HEK293 (cell line): ENCODE measurements at regions not wholly inside any gene's neighbourhood (a gene's known extent, or its start where the extent isn't known, plus 50 kb on each side); places are given as distances from the start of the nearest gene placed in this dataset.
A peak's percentile ranks its signal among the peaks of the same experiment; 100 is the strongest.

Experiments used
- CTCF ChIA-PET: fragments of 350-600 bp; formaldehyde crosslinking; extraction: SDS; loops from one replicate; lab custom pipeline; 2021; ENCODE audit warnings: antibody characterized with exemption; lab: Yijun Ruan, JAX
- POLR2A ChIA-PET: fragments of 300-600 bp; formaldehyde crosslinking; extraction: SDS; loops from one replicate; lab custom pipeline; 2020; ENCODE audit warnings: antibody characterized with exemption, inconsistent platforms; lab: Yijun Ruan, JAX
- H3K27ac ChIP-seq: fragments of 200-500 bp; sonication (Bioruptor generic); 2 replicates; pipeline ENCODE4 v1.5.1; 2014; ENCODE audit warnings: low read depth, low read length, control low read depth, inconsistent platforms; ENCODE audit errors: extremely low read depth
- H3K36me3 ChIP-seq, 2 experiments: fragments of 200-500 bp in 1 of 2; sonication (Bioruptor generic) in 1 of 2; 1 replicate in 1 of 2; 2 replicates in 1 of 2; pipeline ENCODE4 v1.5.1; 2014 to 2017; ENCODE audit warnings: inconsistent platforms in 2 of 2, low read length in 2 of 2; ENCODE audit not compliant: control insufficient read depth in 2 of 2, insufficient read depth in 1 of 2
- H3K4me1 ChIP-seq: fragments of 200-500 bp; sonication (Bioruptor generic); 2 replicates; pipeline ENCODE4 v1.5.1; 2014; ENCODE audit warnings: mild to moderate bottlenecking, low read length, inconsistent platforms; ENCODE audit not compliant: control insufficient read depth, insufficient read depth
- H3K4me3 ChIP-seq: 2 replicates; pipeline ENCODE4 v1.5.1; 2011; ENCODE audit warnings: low read depth, mild to moderate bottlenecking, control low read depth, low read length, moderate library complexity
- H3K9me3 ChIP-seq: fragments of 200-500 bp; sonication (Bioruptor generic); 2 replicates; pipeline ENCODE4 v1.5.1; 2014; ENCODE audit warnings: low read depth, low read length, inconsistent platforms; ENCODE audit not compliant: control insufficient read depth, insufficient read depth
- BCL11B ChIP-seq: fragments of 450-650 bp; formaldehyde crosslinking; IDR thresholded peaks from 2 replicates; pipeline ENCODE4 v1.5.1; 2016; ENCODE audit warnings: low read depth, missing biosample characterization, missing genetic modification characterization
- FEZF1 ChIP-seq: fragments of 450-650 bp; formaldehyde crosslinking; IDR thresholded peaks from 2 replicates; pipeline ENCODE4 v1.5.1; 2016; ENCODE audit warnings: missing biosample characterization, missing genetic modification characterization
- PRDM1 ChIP-seq: fragments of 450-650 bp; formaldehyde crosslinking; IDR thresholded peaks from 2 replicates; pipeline ENCODE4; 2016; ENCODE audit warnings: missing biosample characterization, missing genetic modification characterization
- SALL2 ChIP-seq: fragments of 450-650 bp; formaldehyde crosslinking; IDR thresholded peaks from 2 replicates; pipeline ENCODE4 v1.5.0; 2017; ENCODE audit warnings: missing biosample characterization, mild to moderate bottlenecking, missing genetic modification characterization, borderline replicate concordance
- TCF7L2 ChIP-seq: IDR thresholded peaks from 2 replicates; pipeline ENCODE4 v1.6.1; 2011; ENCODE audit warnings: low read depth, mild to moderate bottlenecking, inconsistent platforms, low read length, moderate library complexity, borderline replicate concordance
- ZIC2 ChIP-seq: fragments of 450-650 bp; formaldehyde crosslinking; IDR thresholded peaks from 2 replicates; pipeline ENCODE4 v1.5.1; 2016; ENCODE audit warnings: missing biosample characterization, missing genetic modification characterization
- ZNF148 ChIP-seq: fragments of 450-650 bp; formaldehyde crosslinking; IDR thresholded peaks from 2 replicates; pipeline ENCODE4 v1.5.0; 2017; ENCODE audit warnings: missing biosample characterization, missing genetic modification characterization, borderline replicate concordance
- ZNF157 ChIP-seq: fragments of 450-650 bp; formaldehyde crosslinking; IDR thresholded peaks from 2 replicates; pipeline ENCODE4 v1.5.1; 2016; ENCODE audit warnings: missing biosample characterization, missing genetic modification characterization
- ZNF2 ChIP-seq: fragments of 450-650 bp; formaldehyde crosslinking; IDR thresholded peaks from 2 replicates; pipeline ENCODE4 v1.5.1; 2016; ENCODE audit warnings: missing biosample characterization, missing genetic modification characterization
- ZNF211 ChIP-seq: fragments of 450-650 bp; formaldehyde crosslinking; IDR thresholded peaks from 2 replicates; pipeline ENCODE4 v1.5.1; 2016; ENCODE audit warnings: low read depth, missing biosample characterization, missing genetic modification characterization
- ZNF274 ChIP-seq, 2 experiments: fragments of 200-500 bp in 1 of 2; fragments of 450-650 bp in 1 of 2; sonication (Bioruptor generic) in 1 of 2; formaldehyde crosslinking in 1 of 2; IDR thresholded peaks; 2 replicates each; pipeline versions ENCODE4 v1.5.1 to v1.6.1; 2014 to 2016; ENCODE audit warnings: borderline replicate concordance in 1 of 2, inconsistent platforms in 1 of 2, low read length in 1 of 2, missing biosample characterization in 1 of 2, missing genetic modification characterization in 1 of 2
- ZNF366 ChIP-seq: fragments of 450-650 bp; formaldehyde crosslinking; conservative IDR thresholded peaks from 2 replicates; pipeline ENCODE4 v1.5.1; 2016; ENCODE audit warnings: missing biosample characterization, missing genetic modification characterization
- ZNF398 ChIP-seq: fragments of 450-650 bp; formaldehyde crosslinking; IDR thresholded peaks from 2 replicates; pipeline ENCODE4 v1.5.1; 2017; ENCODE audit warnings: missing biosample characterization, missing genetic modification characterization
- ZNF544 ChIP-seq: fragments of 450-650 bp; formaldehyde crosslinking; IDR thresholded peaks from 2 replicates; pipeline ENCODE4 v1.5.0; 2017; ENCODE audit warnings: missing biosample characterization, missing genetic modification characterization
- ZNF658 ChIP-seq: fragments of 450-650 bp; formaldehyde crosslinking; IDR thresholded peaks from 2 replicates; pipeline ENCODE4; 2016; ENCODE audit warnings: missing biosample characterization, missing genetic modification characterization
- ZNF837 ChIP-seq: fragments of 450-650 bp; formaldehyde crosslinking; IDR thresholded peaks from 2 replicates; pipeline ENCODE4 v1.5.1; 2016; ENCODE audit warnings: missing biosample characterization, missing genetic modification characterization
- ZSCAN30 ChIP-seq: fragments of 450-650 bp; IDR thresholded peaks from 2 replicates; pipeline ENCODE4 v1.5.1; 2018; ENCODE audit warnings: missing biosample characterization, mild to moderate bottlenecking, missing genetic modification characterization, moderate library complexity
- TF ChIP-seq, protein P1 (sequence below): IDR thresholded peaks from 2 replicates; pipeline ENCODE4 v1.6.1; 2011; ENCODE audit warnings: mild to moderate bottlenecking, low read depth, low read length, borderline replicate concordance
- TF ChIP-seq, protein P2 (sequence below): fragments of 450-650 bp; formaldehyde crosslinking; IDR thresholded peaks from 2 replicates; pipeline ENCODE4 v1.5.1; 2016; ENCODE audit warnings: missing biosample characterization, missing genetic modification characterization

DNA sequence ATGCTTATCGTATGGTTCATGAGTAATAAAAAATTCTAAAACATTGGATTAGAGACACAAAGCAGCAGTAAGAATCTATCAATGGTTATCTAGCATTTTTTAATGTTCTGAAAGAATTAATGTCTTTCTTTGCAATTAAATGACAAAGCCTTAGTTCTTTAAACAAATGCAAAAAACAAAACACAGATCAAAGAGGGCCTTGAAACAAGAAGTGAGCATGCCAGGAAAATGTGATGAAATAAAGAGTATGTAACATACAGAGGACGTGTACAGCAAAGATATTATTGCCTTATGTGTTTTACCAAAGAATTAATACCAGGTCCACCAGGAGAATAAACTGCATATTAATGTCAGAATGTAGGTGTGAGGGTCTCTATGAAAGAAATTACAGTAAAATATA is 812.3 kb upstream of the GRAMD2B start:
- no peak overlapping the region for H3K4me3 ChIP-seq
- no peaks in the 10 kb centered on the region for H3K9me3 ChIP-seq
- POLR2A ChIA-PET = no interaction called here
- no peaks in the 10 kb centered on the region for H3K4me1 ChIP-seq
- TF ChIP-seq ZIC2 (tag by site-specific recombination) = no peak
- no peak overlapping the region for H3K27ac ChIP-seq
- H3K36me3 ChIP-seq = no peaks in the 10 kb centered on the region
- CTCF ChIA-PET = no interaction called here

GRCh38 chr5:125611541-125611940 is 811.7 kb upstream of the GRAMD2B start:
- POLR2A ChIA-PET = no interaction called here
- no peaks in the 10 kb centered on the region for H3K4me1 ChIP-seq
- CTCF ChIA-PET = no interaction called here
- H3K27ac ChIP-seq = no peak overlapping the region
- H3K4me3 ChIP-seq = no peak overlapping the region
- H3K36me3 ChIP-seq = no peaks in the 10 kb centered on the region
- TF ChIP-seq ZNF398 (tag by site-specific recombination) (peak; percentile 46; the same call in 1 of the 2 replicates), TCF7L2 (no peak)
- no peaks in the 10 kb centered on the region for H3K9me3 ChIP-seq

DNA sequence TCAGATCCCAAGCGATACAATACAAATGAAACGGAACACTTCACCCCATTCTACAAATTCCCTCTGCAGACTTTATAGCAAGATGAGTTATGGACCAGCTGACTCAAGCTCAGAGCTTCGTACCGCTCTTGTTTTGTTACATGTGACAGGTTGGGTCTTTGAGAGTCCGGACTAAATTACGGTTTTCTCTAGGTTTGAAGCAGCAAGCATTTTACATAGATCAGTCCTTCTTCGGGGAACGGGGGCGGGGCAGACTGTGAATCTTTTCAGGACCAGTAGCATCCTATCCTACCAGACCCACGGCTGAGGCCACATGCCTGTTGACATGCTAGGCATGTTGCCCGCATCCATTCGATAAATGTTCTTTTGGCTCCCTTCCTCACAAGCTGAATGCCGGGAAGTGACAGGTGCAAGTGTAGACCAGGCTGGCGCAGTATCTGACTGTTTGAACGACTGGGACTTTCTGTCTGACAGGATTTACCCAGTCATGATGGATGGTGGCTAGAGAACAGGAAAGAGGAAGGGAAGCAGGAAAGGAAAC is 811.0 kb upstream of the GRAMD2B start:
- TF ChIP-seq ZNF211 (tag by site-specific recombination) = no peak
- no peak for TF ChIP-seq PRDM1 (tag by site-specific recombination)
- no peak for TF ChIP-seq ZNF544
- TF ChIP-seq ZNF366 = no peak
- TF ChIP-seq FEZF1 = no peak
- TF ChIP-seq, protein P1, sequence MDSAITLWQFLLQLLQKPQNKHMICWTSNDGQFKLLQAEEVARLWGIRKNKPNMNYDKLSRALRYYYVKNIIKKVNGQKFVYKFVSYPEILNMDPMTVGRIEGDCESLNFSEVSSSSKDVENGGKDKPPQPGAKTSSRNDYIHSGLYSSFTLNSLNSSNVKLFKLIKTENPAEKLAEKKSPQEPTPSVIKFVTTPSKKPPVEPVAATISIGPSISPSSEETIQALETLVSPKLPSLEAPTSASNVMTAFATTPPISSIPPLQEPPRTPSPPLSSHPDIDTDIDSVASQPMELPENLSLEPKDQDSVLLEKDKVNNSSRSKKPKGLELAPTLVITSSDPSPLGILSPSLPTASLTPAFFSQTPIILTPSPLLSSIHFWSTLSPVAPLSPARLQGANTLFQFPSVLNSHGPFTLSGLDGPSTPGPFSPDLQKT = no peak
- no peak for TF ChIP-seq ZNF837
- no peak for TF ChIP-seq BCL11B
- no peak for TF ChIP-seq ZNF658 (tag by site-specific recombination)
- no peak for TF ChIP-seq ZNF148 (tag by site-specific recombination)
- TF ChIP-seq ZNF2 (tag by site-specific recombination) = no peak
- no peak for TF ChIP-seq ZNF157 (tag by site-specific recombination)
- no peak for TF ChIP-seq SALL2
- no peak for TF ChIP-seq ZSCAN30 (tag by site-specific recombination)
- TF ChIP-seq, protein P2, sequence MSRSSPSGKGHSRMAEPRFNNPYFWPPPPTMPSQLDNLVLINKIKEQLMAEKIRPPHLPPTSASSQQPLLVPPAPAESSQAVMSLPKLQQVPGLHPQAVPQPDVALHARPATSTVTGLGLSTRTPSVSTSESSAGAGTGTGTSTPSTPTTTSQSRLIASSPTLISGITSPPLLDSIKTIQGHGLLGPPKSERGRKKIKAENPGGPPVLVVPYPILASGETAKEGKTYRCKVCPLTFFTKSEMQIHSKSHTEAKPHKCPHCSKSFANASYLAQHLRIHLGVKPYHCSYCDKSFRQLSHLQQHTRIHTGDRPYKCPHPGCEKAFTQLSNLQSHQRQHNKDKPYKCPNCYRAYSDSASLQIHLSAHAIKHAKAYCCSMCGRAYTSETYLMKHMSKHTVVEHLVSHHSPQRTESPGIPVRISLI = no peak
- TF ChIP-seq ZNF274 (IDR thresholded peaks at IDR 0.05; ENCODE audit: low read length) = no peak
- TF ChIP-seq ZNF274 (tag by site-specific recombination; IDR thresholded peaks at IDR 0.05; ENCODE audit: borderline replicate concordance) = no peak
- Histone ChIP-seq H3K4me3 (no peak overlapping the region), H3K4me1 (no peaks in the 10 kb centered on the region), H3K36me3 (no peaks in the 10 kb centered on the region), H3K9me3 (no peaks in the 10 kb centered on the region), H3K27ac (no peak overlapping the region)
- POLR2A ChIA-PET = no interaction called here
- CTCF ChIA-PET = interaction anchor here (0.9 to 1.1 kb wide), 2 partner anchors 15 to 61 kb away, joined by 3 read pairs; no protein-coding TSS in a partner anchor
